AG10803 (cell line): ENCODE measurements at regions not wholly inside any gene's neighbourhood (a gene's known extent, or its start where the extent isn't known, plus 50 kb on each side); places are given as distances from the start of the nearest gene placed in this dataset.

Source experiments
- DNase-seq: peaks from one replicate; pipeline ENCODE4 v3.0.0; 2010; ENCODE audit warnings: low read depth
- H3K4me3 ChIP-seq: 2 replicates; pipeline ENCODE4 v1.5.1; 2011; ENCODE audit warnings: mild to moderate bottlenecking, low read length, control low read depth
- TF ChIP-seq, protein P1 (sequence below): conservative IDR thresholded peaks from 2 replicates; pipeline ENCODE4 v1.5.1; 2011; ENCODE audit warnings: mild to moderate bottlenecking, low read length, control low read depth, inconsistent platforms

DNA sequence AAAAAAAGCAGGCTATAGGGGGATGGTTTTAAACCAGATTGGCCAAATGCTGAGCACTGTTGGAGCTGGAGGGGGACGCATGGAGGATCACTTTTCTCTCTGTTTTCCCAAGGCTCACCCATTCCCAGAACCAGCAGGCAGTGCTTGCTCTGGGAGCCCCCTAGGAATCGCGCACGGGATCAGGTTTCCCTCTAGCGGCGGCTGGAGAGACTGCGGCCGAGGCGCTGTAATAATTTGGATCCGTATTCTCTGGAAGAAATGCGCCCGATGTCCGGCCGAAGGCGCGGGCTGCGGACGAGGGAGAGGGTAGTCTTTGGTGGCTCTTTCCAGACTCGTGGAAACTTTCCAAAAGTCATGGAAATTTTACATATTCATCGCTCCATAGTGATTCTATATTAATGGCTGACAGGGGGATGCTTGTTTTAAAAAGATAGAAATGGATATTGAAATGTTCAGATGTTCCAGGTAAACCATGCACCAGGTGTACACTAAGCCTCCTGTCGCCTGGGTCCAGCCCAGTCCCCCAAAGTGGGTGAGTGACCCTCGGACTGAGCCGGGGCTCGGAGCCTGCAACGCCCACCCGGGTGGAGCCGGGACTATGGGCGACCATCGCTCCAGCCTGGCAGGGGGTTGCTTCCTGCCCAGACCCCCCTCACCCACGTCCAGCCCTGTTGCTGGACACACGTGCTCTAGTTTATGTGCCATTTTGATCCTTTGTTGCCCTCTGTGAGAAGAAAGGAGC is 78.7 kb upstream of the PHACTR3 start:
- peak; percentile 32 for DNase-seq
- TF ChIP-seq, protein P1, sequence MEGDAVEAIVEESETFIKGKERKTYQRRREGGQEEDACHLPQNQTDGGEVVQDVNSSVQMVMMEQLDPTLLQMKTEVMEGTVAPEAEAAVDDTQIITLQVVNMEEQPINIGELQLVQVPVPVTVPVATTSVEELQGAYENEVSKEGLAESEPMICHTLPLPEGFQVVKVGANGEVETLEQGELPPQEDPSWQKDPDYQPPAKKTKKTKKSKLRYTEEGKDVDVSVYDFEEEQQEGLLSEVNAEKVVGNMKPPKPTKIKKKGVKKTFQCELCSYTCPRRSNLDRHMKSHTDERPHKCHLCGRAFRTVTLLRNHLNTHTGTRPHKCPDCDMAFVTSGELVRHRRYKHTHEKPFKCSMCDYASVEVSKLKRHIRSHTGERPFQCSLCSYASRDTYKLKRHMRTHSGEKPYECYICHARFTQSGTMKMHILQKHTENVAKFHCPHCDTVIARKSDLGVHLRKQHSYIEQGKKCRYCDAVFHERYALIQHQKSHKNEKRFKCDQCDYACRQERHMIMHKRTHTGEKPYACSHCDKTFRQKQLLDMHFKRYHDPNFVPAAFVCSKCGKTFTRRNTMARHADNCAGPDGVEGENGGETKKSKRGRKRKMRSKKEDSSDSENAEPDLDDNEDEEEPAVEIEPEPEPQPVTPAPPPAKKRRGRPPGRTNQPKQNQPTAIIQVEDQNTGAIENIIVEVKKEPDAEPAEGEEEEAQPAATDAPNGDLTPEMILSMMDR, result peak; percentile 80
- no peak overlapping the region for H3K4me3 ChIP-seq

DNA sequence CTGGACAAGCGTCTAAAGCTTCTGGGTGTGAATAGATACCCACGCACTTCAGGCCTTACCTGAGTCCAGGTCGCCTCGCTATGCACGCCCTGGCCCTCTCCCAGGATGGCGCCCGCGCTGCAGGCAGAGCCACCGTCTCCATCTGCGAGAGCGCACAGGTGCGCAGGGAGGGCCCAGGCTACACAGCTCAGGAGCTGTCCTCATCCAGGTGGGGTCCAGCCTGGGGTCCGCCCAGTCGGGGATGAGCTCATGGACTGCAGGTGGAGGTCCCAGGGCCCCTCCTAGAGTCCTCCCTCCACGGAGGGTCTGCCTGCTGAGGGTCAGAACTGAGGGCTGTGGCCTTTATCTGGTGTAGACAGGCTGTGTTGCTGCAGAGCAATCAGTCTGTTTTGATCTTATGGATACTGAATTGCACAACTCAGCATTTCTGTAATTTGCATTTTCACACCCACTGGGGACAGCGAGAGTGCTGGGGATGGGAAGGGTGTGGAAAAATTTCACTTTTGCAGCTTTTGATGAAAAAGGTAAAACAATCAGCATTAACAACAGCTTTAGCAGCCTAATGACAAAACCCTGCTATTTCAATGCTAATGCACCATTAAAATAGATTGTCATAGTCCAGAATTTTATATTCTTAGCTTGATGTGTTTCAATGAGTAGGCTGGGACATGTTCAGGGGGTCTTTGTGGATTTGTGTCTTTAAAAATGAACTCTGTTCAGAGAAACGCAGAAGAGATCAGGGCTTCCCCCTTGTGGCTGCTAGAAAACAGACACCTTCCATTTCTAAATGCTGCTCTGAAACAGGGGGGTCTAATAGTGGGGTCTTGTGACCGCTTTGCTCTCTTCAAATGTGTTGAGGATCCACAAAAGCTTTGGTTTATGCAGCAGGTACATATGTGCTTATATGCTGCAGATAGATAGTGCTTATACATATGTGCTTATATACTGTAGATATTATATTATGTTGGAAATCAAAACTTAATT is 77.8 kb upstream of the PHACTR3 start:
- no peak overlapping the region for H3K4me3 ChIP-seq
- no peak for DNase-seq
- TF ChIP-seq, protein P1, result peak; percentile 43

DNA sequence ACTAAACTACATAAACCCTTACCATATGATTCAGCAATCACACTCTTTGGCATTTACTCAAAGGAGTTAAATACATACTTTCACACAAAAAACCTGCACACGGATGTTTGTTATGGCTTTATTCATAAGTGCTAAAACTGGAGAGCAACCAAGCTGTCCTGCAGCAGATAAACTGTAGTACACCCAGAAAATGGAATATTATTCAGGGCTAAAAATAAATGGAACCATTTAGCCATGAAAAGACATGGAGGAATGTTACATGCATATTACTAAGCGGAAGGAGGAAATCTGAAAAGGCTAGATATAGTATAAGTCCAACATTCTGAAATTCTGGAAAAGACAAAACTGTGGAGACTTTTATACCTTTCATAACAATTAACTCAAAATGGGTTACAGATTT is 73.6 kb upstream of the PHACTR3 start:
- no peak overlapping the region for H3K4me3 ChIP-seq
- TF ChIP-seq, protein P1, result no peak
- no peak for DNase-seq

DNA sequence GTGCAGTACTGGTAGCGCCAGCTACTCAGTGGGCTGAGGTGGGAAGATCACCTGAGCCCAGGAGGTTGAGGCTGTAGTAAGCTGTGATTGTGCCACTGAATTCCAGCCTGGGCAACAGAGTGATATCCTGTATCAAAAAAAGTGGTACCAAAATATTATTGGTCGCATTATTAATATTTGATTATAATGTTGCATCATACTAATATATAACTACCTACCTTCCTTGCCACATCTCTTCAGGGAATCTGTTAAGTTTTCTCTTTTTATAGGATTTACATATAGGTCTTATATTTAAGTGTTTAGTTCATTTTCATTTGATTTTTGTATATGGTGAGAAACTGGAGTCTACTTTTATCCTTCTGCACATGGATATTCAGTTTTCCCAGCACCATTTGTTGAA is 66.3 kb upstream of the PHACTR3 start:
- TF ChIP-seq, protein P1, result no peak
- H3K4me3 ChIP-seq, result no peak overlapping the region
- DNase-seq, result no peak

DNA sequence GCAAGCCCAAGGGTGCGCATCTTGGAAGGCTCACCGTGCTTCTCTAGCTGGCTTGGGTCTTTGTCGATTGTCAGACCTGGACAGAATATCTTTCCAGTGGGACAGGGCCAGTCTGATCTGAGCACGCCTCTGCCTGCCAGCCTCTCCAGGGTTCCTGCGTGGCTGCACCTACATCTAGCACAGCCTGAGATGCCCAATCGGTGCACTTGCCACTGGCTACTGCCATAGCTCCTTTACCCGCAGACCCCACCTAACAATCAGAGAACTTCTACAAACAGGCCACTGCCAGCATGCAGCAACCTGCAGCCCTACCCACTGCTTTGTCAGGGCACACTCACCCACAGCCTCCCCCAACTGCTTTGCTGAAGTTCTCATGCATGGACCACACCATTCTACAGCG is 56.7 kb upstream of the PHACTR3 start:
- no peak for DNase-seq
- TF ChIP-seq, protein P1, result no peak
- H3K4me3 ChIP-seq, result no peak overlapping the region
